AG09309 (cell line): ENCODE measurements at regions not wholly inside any gene's neighbourhood (a gene's known extent, or its start where the extent isn't known, plus 50 kb on each side); places are given as distances from the start of the nearest gene placed in this dataset.

Experiments used
- DNase-seq: peaks from one replicate; pipeline ENCODE4 v3.0.0-alpha.2; 2010; ENCODE audit warnings: low read depth
- H3K4me3 ChIP-seq: 2 replicates; pipeline ENCODE4 v1.5.1; 2011; ENCODE audit warnings: mild to moderate bottlenecking, low read depth, low read length, moderate library complexity; ENCODE audit not compliant: control insufficient read depth
- TF ChIP-seq, protein P1 (sequence below): IDR thresholded peaks from 2 replicates; pipeline ENCODE4 v1.5.1; 2011; ENCODE audit warnings: mild to moderate bottlenecking, low read depth, low read length, inconsistent platforms; ENCODE audit not compliant: insufficient read depth, control insufficient read depth; ENCODE audit errors: missing control alignments

DNA sequence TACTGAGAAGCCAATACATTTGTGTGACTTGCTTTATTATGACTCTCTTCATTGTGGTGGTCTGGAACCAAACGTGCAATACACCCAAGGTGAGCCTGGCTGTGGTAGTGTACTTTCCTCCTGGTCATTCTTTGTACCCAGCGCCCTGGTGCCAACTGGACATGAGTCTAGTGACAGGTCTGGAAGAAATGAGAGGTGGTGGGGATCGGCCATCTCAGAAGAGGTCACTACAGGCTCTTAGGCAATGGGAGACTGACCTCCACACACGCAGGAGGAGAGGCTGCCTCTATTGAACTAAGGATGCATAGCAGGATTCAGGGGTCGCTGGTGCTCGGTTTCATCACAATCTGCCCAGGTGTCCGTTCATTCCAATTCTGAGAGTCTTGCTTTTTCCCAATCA is 56.4 kb upstream of the RTL6 start:
- TF ChIP-seq, protein P1, sequence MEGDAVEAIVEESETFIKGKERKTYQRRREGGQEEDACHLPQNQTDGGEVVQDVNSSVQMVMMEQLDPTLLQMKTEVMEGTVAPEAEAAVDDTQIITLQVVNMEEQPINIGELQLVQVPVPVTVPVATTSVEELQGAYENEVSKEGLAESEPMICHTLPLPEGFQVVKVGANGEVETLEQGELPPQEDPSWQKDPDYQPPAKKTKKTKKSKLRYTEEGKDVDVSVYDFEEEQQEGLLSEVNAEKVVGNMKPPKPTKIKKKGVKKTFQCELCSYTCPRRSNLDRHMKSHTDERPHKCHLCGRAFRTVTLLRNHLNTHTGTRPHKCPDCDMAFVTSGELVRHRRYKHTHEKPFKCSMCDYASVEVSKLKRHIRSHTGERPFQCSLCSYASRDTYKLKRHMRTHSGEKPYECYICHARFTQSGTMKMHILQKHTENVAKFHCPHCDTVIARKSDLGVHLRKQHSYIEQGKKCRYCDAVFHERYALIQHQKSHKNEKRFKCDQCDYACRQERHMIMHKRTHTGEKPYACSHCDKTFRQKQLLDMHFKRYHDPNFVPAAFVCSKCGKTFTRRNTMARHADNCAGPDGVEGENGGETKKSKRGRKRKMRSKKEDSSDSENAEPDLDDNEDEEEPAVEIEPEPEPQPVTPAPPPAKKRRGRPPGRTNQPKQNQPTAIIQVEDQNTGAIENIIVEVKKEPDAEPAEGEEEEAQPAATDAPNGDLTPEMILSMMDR, result no peak
- no peak overlapping the region for H3K4me3 ChIP-seq
- no peak for DNase-seq

DNA sequence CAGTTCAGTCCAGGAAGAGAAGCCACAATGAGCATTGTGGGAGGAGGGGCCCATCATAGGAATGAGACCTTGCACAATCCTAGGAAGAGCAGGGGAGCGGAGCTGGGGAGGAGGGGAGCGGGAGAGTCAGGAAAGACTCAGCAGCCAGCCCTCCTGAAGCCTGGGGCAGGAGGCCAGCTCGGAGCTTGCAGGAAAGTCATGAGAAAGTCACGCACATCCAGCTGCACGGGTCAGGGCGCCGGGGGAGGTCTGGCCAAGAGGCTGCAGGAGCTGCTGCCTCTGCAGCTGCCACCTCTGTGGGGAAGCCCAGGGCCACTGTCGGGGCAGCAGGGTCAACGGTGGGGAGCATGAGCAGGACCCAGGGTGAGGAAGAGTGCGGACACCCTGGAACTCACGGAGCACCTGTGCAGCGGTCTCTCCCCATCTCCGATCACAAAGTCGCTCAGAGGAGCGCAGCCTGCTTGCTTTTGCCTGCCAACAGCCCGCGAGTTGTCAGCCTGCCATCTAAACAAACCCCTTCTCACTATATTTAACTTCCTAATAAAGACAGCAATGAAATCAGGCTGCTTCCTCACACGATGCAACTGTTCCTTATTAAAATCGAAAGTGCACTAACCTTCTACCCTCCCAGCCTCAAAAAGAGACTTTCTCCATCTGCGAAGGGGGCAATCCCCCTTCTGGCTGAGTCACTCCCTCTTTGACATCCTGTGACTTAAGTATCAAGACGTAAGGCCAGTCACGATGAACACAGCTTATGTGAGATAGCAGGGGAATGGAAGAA is 52.9 kb upstream of the RTL6 start:
- peak overlapping the region; percentile 34 for H3K4me3 ChIP-seq
- TF ChIP-seq, protein P1, result no peak
- DNase-seq, result peak; percentile 94

DNA sequence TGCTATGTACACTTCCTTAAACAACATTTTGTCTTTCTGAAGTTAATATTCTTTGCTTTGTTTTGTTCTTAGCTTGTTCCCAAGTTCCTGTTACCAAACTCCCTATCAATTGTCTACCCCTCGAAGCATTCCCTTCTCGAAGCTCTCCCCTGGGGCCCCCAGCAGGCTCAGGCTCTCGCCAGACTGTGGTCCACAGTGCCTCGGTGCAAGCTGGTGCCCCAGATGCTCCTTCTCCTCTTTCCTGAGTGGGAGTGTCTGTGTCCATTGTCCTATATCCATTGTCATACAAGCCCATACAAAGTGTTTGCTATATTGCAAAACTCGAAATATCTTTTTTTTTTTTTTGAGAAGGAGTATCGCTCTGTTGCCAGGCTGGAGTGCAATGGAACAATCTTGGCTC is 51.7 kb upstream of the RTL6 start:
- H3K4me3 ChIP-seq, result no peak overlapping the region
- no peak for DNase-seq
- TF ChIP-seq, protein P1, result no peak

DNA sequence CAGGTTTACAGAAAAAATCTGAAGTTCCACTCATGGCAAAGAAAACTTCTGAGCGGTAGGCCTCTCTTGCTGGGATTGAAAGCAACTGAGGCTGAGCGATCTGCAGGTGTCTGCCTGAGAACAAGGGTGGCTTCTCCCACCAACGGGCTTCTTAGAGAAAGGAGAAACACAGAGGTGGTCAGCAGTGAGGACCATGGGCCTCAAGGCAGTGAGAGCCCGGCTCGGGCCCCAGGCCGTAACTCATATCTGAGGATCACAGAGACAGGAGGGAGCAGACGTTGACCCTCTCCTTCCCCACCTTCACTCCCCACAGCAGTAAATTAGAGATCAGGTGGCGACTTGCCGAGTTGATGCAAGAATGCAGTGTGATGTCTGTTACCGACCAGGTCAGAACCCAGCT is 50.9 kb upstream of the RTL6 start:
- H3K4me3 ChIP-seq, result no peak overlapping the region
- no peak for DNase-seq
- TF ChIP-seq, protein P1, result no peak
